HG02981 (cell line): ENCODE measurements at regions not wholly inside any gene's neighbourhood (a gene's known extent, or its start where the extent isn't known, plus 50 kb on each side); places are given as distances from the start of the nearest gene placed in this dataset.
"Not testable (repeated sequence)": the region's sequence is repeated elsewhere in the genome, so short reads cannot be mapped to it uniquely, and the experiment has no call there.

Source experiments
- ATAC-seq: cut with Tn5 transposase; IDR thresholded peaks from one replicate; pipeline ENCODE4 v1.9.1; 2021; ENCODE audit warnings: mild to moderate bottlenecking, moderate library complexity; ENCODE audit not compliant: unreplicated experiment

GRCh38 chr10:34058845-34059614, 724.6 kb upstream of the NRP1 start:
- no peak for ATAC-seq

- not testable (repeated sequence) for ATAC-seq
These were observed 721.0 kb upstream of the NRP1 start for GRCh38 chr10:34055410-34055985.

- no peak for ATAC-seq
These were observed 715.4 kb upstream of the NRP1 start for GRCh38 chr10:34049887-34050286.

DNA sequence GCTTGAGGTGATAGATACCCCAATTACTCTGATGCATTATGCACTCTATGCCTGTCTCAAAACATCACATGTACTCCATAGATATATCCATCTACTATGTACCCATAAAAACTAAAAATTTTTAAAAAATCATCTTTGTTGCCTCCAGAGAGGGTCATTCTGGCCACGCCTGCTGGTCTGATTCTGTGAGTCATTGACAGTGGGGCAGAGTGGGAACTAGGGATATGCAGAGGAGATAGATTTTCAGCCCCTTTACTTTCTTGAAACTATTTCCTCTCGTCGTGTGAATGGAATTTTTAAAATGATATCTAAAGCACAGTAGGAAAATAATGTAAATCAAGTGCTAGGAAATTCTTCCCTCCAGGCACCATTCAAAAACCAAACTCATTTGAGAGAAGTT, 715.0 kb upstream of the NRP1 start:
- no peak for ATAC-seq

GRCh38 chr10:34047389-34047788, 712.9 kb upstream of the NRP1 start:
- no peak for ATAC-seq

- no peak for ATAC-seq
These were observed 712.1 kb upstream of the NRP1 start for GRCh38 chr10:34046506-34047034.

GRCh38 chr10:34045571-34046190, 711.2 kb upstream of the NRP1 start:
- ATAC-seq: no peak

DNA sequence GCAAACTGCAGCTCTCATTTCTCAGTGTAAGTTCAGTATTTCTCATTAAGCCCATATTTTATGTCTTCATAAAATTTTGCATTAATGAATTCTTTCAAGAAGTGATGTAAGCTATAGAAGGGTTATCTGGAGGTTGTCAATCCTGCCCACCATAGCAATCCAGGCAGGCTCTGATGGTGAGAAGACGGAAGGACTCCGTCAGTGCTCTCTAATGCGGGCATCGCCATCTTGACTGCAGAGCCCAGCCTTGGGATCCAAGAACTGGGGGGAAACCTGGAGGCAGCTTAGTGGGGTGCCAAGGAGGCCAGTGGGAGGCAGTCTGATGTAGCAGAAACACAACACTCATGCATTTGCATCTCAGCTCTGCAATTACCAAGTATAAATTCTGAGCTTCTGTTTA, 707.4 kb upstream of the NRP1 start:
- ATAC-seq: no peak

GRCh38 chr10:34037499-34037898, 703.0 kb upstream of the NRP1 start:
- no peak for ATAC-seq

DNA sequence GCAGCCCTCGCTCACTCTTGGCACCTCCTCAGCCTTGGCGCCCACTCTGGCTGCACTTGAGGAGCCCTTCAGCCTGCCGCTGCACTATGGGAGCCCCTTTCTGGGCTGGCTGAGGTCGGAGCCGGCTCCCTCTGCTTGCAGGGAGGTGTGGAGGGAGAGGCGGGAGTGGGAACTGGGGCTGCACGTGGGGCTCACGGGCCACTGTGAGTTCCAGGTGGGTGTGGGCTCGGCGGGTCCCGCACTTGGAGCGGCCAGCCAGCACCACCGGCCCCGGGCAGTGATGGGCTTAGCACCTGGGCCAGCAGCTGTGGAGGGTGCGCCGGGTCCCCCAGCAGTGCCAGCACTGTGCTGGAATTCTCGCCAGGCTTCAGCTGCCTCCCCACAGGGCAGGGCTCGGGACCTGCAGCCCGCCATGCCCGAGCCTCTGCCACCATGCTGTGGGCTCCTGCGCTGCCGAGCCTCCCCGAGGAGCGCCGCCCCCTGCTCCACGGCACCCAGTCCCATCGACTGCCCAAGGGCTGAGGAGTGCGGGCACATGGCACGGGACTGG, 700.8 kb upstream of the NRP1 start:
- not testable (repeated sequence) for ATAC-seq

DNA sequence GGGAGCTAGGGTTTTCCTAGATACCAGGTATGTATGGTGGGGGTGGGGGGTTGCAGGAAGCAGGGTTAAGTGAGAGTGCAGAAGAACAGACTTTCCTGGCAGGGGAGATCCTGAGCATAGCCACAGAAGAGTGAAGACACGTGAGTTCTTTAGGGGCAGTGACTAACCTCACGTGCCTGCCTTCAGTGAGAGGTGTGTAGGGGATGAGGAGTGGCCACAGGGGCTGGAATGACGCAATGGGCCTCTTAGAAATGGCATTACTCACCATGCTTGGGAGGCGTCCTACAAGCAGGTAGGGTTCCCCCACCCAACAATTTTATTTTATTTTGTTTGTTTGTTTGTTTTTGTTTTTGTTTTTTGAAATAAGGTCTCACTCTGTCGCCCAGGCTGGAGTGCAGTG, 698.6 kb upstream of the NRP1 start:
- no peak for ATAC-seq

DNA sequence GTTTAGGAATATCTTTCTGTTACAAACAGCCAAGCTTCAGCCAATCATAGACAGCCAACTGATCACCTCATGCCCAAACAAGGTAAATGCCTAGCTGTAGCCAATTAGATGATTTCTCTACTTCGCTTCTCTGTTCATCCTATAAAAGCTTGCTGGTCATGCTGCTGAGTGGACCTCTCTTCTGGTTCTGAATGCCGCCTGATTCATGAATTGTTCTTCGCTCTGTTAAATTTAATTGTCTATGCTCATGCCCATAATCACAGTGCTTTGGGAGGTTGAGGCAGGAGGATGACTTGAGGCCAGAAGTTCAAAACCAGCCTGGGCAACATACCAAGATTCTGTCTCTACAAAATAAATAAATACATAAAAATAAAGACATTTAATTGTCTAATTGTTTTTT, 698.1 kb upstream of the NRP1 start:
- no peak for ATAC-seq

GRCh38 chr10:34031400-34031799, 696.9 kb upstream of the NRP1 start:
- no peak for ATAC-seq

DNA sequence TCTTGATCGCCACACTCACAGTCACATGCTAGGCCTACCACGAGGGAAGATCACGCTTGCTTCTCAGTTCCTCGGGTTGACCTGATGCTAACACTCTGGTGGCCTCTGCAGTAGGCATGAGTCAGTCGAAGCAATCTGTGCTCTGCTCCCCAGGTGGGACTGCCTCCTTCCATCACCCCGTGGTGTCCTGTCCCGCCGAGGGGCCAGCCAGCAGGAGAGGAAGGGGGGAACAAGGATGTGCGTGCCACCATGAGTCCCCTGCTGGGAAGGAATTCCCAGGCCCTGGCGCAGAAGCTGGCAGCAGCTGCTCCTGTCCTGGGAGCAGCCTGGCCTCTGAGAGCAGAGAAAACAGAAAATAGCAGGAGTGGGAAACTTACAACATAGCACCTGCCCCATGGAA, 695.0 kb upstream of the NRP1 start:
- no peak for ATAC-seq

DNA sequence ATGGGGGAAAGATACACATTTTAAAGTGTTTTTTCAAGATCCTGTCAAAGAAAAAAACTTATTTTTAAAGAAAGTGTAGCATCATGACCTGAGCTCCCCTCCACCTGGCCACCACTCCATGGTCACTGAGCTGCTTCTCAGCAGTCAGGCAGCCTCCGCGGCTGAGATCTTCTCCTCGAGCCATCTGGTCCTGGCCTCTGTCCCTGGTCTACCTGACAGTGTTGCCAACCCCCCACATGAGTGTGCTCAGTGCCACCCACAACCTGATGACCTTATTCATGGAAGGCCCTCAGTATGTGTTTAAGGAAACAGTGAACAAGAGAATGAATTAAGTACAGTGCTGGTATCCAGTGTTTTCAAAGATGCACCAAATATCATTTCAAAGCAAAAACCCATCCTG, 694.5 kb upstream of the NRP1 start:
- ATAC-seq: no peak

- no peak for ATAC-seq
These were observed 690.4 kb upstream of the NRP1 start for GRCh38 chr10:34024693-34025425.

DNA sequence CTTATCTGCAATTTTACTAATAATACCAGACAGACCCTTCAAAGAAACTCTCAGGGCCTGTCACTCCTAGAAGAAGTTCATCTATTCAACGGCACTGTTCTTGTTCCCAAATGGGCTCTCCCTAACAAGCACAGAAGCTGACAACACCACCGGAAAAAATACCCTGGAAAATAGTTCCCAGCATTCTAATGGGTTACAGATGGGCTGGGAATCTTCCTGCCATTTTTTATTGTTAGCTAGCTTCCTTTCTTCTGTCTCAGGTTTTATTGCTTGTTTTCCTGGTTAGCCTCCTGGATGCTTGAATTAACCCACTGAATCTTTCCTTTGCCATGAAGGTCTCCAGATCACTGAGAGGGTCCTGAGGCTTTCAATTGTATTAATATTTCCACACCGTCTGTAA, 689.8 kb upstream of the NRP1 start:
- ATAC-seq: no peak

DNA sequence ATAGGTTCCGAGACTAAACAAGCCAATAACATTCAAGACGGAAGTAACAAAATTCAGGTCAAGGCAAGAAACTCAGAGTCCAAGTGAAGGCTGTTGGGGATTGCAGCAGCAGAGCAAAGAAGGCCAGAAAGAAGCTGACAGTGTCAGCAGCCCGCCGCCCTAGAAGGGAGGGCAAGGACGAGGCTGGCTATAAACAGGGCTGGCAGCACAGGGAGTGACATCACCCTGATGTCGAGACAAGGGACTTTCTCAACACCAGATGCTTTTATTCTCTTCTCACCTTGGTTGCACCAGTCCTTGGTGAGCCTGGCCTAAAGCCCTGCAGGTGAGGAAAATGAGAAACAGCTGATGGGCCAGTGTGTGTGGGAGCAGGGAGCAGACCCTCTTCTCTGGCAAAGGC, 687.7 kb upstream of the NRP1 start:
- ATAC-seq: no peak

DNA sequence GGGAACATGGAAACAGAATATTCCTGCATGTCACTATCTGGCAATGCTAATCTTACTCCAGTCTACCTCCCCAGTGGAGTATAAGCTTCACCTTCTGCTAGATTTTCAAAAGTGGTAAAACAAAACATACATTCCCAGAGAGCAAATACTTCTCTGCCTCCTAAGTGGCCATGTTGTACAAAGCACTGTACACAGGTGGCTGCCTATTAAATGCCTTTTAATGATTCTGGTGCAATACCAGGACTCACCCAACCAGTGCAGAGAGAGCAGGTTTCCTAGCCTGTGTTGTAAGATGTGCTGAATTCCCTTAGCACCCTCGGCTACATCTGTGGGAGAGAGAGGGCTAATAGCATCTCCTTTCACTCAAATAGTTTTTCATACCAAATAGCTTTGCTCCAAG, 684.3 kb upstream of the NRP1 start:
- ATAC-seq: no peak

GRCh38 chr10:34018129-34018528, 683.7 kb upstream of the NRP1 start:
- no peak for ATAC-seq

DNA sequence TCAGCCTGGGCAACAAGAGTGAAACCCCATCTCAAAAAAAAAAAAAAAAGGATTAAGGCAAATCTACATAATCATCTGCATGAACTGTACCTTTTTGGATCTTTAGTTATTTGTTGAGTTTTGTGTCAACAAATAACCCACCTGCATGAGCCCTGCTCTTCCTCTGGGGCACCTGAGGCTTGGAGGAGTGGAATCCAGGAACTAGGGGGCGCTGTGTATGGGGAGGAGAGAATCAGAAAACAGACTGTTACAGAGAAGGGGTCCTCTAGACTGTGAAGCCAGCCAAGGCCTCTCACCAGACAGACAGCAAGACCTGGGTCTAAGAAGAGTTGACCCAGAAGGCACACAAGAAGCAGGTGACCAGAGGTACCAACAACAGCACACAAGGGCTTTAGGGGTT, 682.8 kb upstream of the NRP1 start:
- no peak for ATAC-seq
